DOHH2 (cell line): ENCODE measurements at regions not wholly inside any gene's neighbourhood (a gene's known extent, or its start where the extent isn't known, plus 50 kb on each side); places are given as distances from the start of the nearest gene placed in this dataset.
"Not testable (repeated sequence)": the region's sequence is repeated elsewhere in the genome, so short reads cannot be mapped to it uniquely, and the experiment has no call there.

Experiments
- EZH2phosphoT487 ChIP-seq: fragments of 200-600 bp; sonication (generic); IDR thresholded peaks from 2 replicates; pipeline ENCODE4 v1.6.1; 2017; ENCODE audit warnings: borderline replicate concordance, mild to moderate bottlenecking, antibody characterized with exemption, low read length, moderate library complexity, mixed read lengths
- TF ChIP-seq, protein P1 (sequence below): fragments of 200-600 bp; sonication (generic); IDR thresholded peaks from one replicate; pipeline ENCODE4 v1.5.1; 2014; ENCODE audit warnings: antibody characterized with exemption, mild to moderate bottlenecking, low read depth, low read length; ENCODE audit not compliant: poor library complexity, severe bottlenecking

DNA sequence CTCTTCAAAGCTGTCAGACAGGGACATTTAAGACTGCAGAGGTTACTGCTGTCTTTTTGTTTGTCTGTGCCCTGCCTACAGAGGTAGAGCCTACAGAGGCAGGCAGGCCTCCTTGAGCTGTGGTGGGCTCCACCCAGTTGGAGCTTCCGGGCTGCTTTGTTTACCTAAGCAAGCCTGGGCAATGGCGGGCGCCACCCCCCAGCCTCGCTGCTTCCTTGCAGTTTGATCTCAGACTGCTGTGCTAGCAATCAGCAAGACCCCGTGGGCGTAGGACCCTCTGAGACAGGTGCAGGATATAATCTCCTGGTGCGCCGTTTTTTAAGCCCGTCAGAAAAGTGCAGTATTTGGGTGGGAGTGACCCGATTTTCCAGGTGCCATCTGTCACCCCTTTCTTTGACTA lies 87.7 kb upstream of the DIAPH3 start:
- TF ChIP-seq, protein P1, sequence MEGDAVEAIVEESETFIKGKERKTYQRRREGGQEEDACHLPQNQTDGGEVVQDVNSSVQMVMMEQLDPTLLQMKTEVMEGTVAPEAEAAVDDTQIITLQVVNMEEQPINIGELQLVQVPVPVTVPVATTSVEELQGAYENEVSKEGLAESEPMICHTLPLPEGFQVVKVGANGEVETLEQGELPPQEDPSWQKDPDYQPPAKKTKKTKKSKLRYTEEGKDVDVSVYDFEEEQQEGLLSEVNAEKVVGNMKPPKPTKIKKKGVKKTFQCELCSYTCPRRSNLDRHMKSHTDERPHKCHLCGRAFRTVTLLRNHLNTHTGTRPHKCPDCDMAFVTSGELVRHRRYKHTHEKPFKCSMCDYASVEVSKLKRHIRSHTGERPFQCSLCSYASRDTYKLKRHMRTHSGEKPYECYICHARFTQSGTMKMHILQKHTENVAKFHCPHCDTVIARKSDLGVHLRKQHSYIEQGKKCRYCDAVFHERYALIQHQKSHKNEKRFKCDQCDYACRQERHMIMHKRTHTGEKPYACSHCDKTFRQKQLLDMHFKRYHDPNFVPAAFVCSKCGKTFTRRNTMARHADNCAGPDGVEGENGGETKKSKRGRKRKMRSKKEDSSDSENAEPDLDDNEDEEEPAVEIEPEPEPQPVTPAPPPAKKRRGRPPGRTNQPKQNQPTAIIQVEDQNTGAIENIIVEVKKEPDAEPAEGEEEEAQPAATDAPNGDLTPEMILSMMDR: not testable (repeated sequence)
- TF ChIP-seq EZH2phosphoT487: not testable (repeated sequence)
